22Rv1 (cell line): ENCODE measurements at regions not wholly inside any gene's neighbourhood (a gene's known extent, or its start where the extent isn't known, plus 50 kb on each side); places are given as distances from the start of the nearest gene placed in this dataset.

Experiments used
- CTCF ChIP-seq: fragments of 450-650 bp; IDR thresholded peaks from 2 replicates; pipeline ENCODE4 v1.5.1; 2017; ENCODE audit warnings: mild to moderate bottlenecking
- ZFX ChIP-seq: fragments of 450-650 bp; IDR thresholded peaks from 2 replicates; pipeline ENCODE4 v1.6.1; 2017; ENCODE audit warnings: antibody characterized with exemption, borderline replicate concordance

- no peak for TF ChIP-seq CTCF
- no peak for TF ChIP-seq ZFX
Measured at GRCh38 chr12:108418164-108418890, 79.2 kb upstream of the CMKLR1 start.
